GM12878 (cell line): ENCODE measurements at regions not wholly inside any gene's neighbourhood (a gene's known extent, or its start where the extent isn't known, plus 50 kb on each side); places are given as distances from the start of the nearest gene placed in this dataset.

Experiments used
- ATAC-seq: fragments of 200-7000 bp; cut with Tn5 transposase; 3 replicates; pipeline ENCODE4 v1.9.1; 2020; ENCODE audit warnings: mild to moderate bottlenecking, moderate library complexity
- BruUV-seq: library from RNA; stranded (reverse); fragments of 400-500 nt; replicated peaks from 2 replicates; lab custom pipeline; 2021; lab: Mats Ljungman, UMichigan
- CTCF ChIA-PET: fragments of 300-600 bp; sonication (Branson Sonifier 250); formaldehyde crosslinking; extraction: SDS; loops from one replicate; lab custom pipeline; 2021; ENCODE audit warnings: inconsistent platforms; lab: Yijun Ruan, JAX
- POLR2A ChIA-PET: fragments of 350-600 bp; formaldehyde crosslinking; extraction: SDS; loops from one replicate; lab custom pipeline; 2021; ENCODE audit warnings: inconsistent platforms; lab: Charles Lee
- RAD21 ChIA-PET: fragments of 300-600 bp; sonication (Branson Sonifier 250); formaldehyde crosslinking; loops from one replicate; lab custom pipeline; 2023; ENCODE audit warnings: antibody characterized with exemption; ENCODE audit not compliant: unreplicated experiment; lab: Charles Lee
- SMC1A ChIA-PET: fragments of 300-600 bp; sonication (Branson Sonifier 250); formaldehyde crosslinking; loops from one replicate; lab custom pipeline; 2023; ENCODE audit not compliant: unreplicated experiment, uncharacterized antibody; lab: Charles Lee
- DNase-seq: peaks from one replicate; pipeline ENCODE4 v3.0.0-alpha.2; 2011; ENCODE audit warnings: low read depth, low spot score
- FAIRE-seq: peaks from 3 replicates; lab custom pipeline; 2011; peaks lifted over from hg19 to GRCh38; lab: Jason Lieb, UNC
- H2AFZ ChIP-seq: 2 replicates; pipeline ENCODE4 v1.6.0; 2011; ENCODE audit warnings: low read depth, low read length, control low read depth; ENCODE audit not compliant: control insufficient read depth
- H3K27ac ChIP-seq: 2 replicates; pipeline ENCODE4 v1.5.1; 2011; ENCODE audit warnings: control low read depth; ENCODE audit not compliant: control insufficient read depth, insufficient read depth
- H3K27me3 ChIP-seq, 2 experiments: replicated peaks in 1 of 2; 2 replicates each; pipeline versions ENCODE4 v1.6.0 to v1.6.1; 2011; ENCODE audit warnings: low read length in 1 of 2; ENCODE audit not compliant: control insufficient read depth in 2 of 2, insufficient read depth in 2 of 2
- H3K36me3 ChIP-seq, 2 experiments: 2 replicates each; pipeline ENCODE4 v1.5.1; 2011; ENCODE audit warnings: low read length in 1 of 2; ENCODE audit not compliant: control insufficient read depth in 2 of 2, insufficient read depth in 2 of 2
- H3K4me1 ChIP-seq: 2 replicates; pipeline ENCODE4 v1.6.1; 2011; ENCODE audit warnings: mild to moderate bottlenecking, low read length, moderate library complexity, mixed read lengths; ENCODE audit not compliant: control insufficient read depth, insufficient read depth
- H3K4me2 ChIP-seq: 2 replicates; pipeline ENCODE4 v1.6.0; 2011; ENCODE audit warnings: control low read depth; ENCODE audit not compliant: control insufficient read depth, insufficient read depth
- H3K4me3 ChIP-seq: fragments of 200-600 bp; sonication (generic); 2 replicates; pipeline ENCODE4 v1.5.1; 2016
- H3K79me2 ChIP-seq: 2 replicates; pipeline ENCODE4 v1.6.0; 2011; ENCODE audit warnings: low read length; ENCODE audit not compliant: control insufficient read depth, insufficient read depth
- H3K9ac ChIP-seq: 2 replicates; pipeline ENCODE4 v1.8.0; 2011; ENCODE audit warnings: low read length, control low read depth, mixed read lengths; ENCODE audit not compliant: control insufficient read depth, insufficient read depth
- H3K9me3 ChIP-seq: replicated peaks from 3 replicates; pipeline ENCODE4 v1.5.1; 2011; ENCODE audit warnings: mild to moderate bottlenecking, low read length; ENCODE audit not compliant: control insufficient read depth, insufficient read depth
- H4K20me1 ChIP-seq: 2 replicates; pipeline ENCODE4 v1.6.0; 2011; ENCODE audit not compliant: control insufficient read depth, insufficient read depth
- CHD1 ChIP-seq: IDR thresholded peaks from 2 replicates; pipeline ENCODE4 v1.6.1; 2012; ENCODE audit warnings: low read depth, low read length, improper control_type of control experiment
- ESRRA ChIP-seq: IDR thresholded peaks from 2 replicates; pipeline ENCODE4 v1.6.1; 2012; ENCODE audit warnings: mild to moderate bottlenecking, low read length, improper control_type of control experiment
- FOXM1 ChIP-seq: IDR thresholded peaks from 2 replicates; pipeline ENCODE4 v1.6.1; 2012; ENCODE audit warnings: low read depth, mild to moderate bottlenecking, inconsistent platforms, low read length, moderate library complexity
- HDAC2 ChIP-seq: fragments of 200-600 bp; sonication (generic); IDR thresholded peaks from 2 replicates; pipeline ENCODE4 v1.6.1; 2017
- HDAC6 ChIP-seq: fragments of 200-600 bp; sonication (generic); IDR thresholded peaks from one replicate; pipeline ENCODE4 v1.8.0; 2017; ENCODE audit warnings: antibody characterized with exemption; ENCODE audit not compliant: unreplicated experiment
- IKZF1 ChIP-seq: fragments of 450-650 bp; conservative IDR thresholded peaks from 2 replicates; pipeline ENCODE4 v1.6.1; 2017; ENCODE audit warnings: antibody characterized with exemption, mild to moderate bottlenecking
- MEF2A ChIP-seq: IDR thresholded peaks from 2 replicates; pipeline ENCODE4 v1.6.1; 2011; ENCODE audit warnings: low read depth, mild to moderate bottlenecking, low read length, moderate library complexity; ENCODE audit not compliant: insufficient read depth
- RAD21 ChIP-seq: IDR thresholded peaks from 2 replicates; pipeline ENCODE4 v1.6.1; 2011; ENCODE audit warnings: mild to moderate bottlenecking, low read depth, low read length, moderate library complexity; ENCODE audit not compliant: insufficient read depth
- SMAD1 ChIP-seq: fragments of 450-650 bp; IDR thresholded peaks from 2 replicates; pipeline ENCODE4 v1.6.1; 2018; ENCODE audit warnings: mild to moderate bottlenecking, low read depth; ENCODE audit not compliant: partially characterized antibody
- SMC3 ChIP-seq: IDR thresholded peaks from 2 replicates; pipeline ENCODE4 v1.6.1; 2011; ENCODE audit warnings: low read length, improper control_type of control experiment, borderline replicate concordance
- SP1 ChIP-seq: IDR thresholded peaks from one replicate; pipeline ENCODE4 v1.6.1; 2011; ENCODE audit warnings: low read depth, low read length
- TBL1XR1 ChIP-seq: IDR thresholded peaks from 2 replicates; pipeline ENCODE4 v1.6.1; 2012; ENCODE audit warnings: low read depth, low read length, improper control_type of control experiment
- TCF3 ChIP-seq: IDR thresholded peaks from 2 replicates; pipeline ENCODE4 v1.6.1; 2012; ENCODE audit warnings: low read depth, mild to moderate bottlenecking, low read length, borderline replicate concordance; ENCODE audit not compliant: insufficient read depth
- ZNF384 ChIP-seq: IDR thresholded peaks from 2 replicates; pipeline ENCODE4 v1.6.1; 2012; ENCODE audit warnings: low read depth, mild to moderate bottlenecking, low read length, improper control_type of control experiment, borderline replicate concordance
- WGBS: methylation state at CpG from one replicate; pipeline ENCODE4 v1.1.6; 2016; ENCODE audit warnings: low lambda C conversion rate; ENCODE audit not compliant: insufficient replicate concordance, insufficient coverage; ENCODE audit errors: missing lambda C conversion rate; 5-methylcytosine and 5-hydroxymethylcytosine counted together
- in situ Hi-C: fragments of 300-500 bp; cut with MboI; formaldehyde crosslinking; loops from 9 replicates; pipeline ENCODE4 v1.14.3; 2018; ENCODE audit warnings: mixed read lengths
- intact Hi-C: fragments of 100-400 bp; cut with micrococcal nuclease; formaldehyde crosslinking; loops from one replicate; pipeline ENCODE4 v1.14.2; 2022; ENCODE audit not compliant: unreplicated experiment
- TF ChIP-seq, protein P1 (sequence below): IDR thresholded peaks from 2 replicates; pipeline ENCODE4 v1.6.1; 2012; ENCODE audit warnings: low read depth, low read length, improper control_type of control experiment

DNA sequence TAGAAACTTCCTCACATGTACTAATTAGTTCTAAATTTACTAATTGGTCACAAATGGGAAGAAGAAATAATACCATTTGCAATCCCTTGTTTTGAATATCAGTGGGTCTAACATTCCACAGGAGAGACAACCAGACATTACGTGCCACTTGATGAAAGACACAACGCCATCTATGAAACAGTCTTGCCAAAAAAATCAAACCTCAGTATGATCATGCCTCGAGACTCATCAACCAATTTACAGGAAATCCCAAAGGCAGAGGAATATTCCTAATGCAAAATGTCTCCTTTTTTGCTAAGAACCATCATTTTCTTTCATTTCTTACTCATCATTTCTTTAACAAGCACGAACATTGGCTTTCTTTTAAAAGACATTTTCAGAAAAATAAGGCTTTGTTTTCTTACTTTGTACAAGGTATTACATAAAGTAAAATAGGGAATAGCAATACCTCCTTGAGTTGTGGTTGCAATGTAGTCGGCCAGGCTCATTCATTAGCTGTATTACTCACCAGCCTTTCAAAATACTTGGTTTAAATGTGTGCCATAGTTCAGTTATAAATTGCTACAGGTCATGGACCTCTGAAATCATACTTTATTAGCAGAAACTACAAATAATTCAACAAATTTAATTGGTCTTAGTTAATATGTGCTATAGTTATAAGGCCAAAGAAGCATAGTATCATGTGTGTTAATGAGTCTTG lies 436.2 kb upstream of the FLRT2 start:
- SMC1A ChIA-PET = no interaction called here
- no peaks in the 10 kb centered on the region for H3K27me3 ChIP-seq
- no peak overlapping the region for H3K27ac ChIP-seq
- no peaks in the 10 kb centered on the region for H4K20me1 ChIP-seq
- RAD21 ChIA-PET = no interaction called here
- no peaks in the 10 kb centered on the region for H3K4me1 ChIP-seq
- no peaks in the 10 kb centered on the region for H3K9me3 ChIP-seq
- H3K4me3 ChIP-seq = no peak overlapping the region
- ATAC-seq = no peak
- in situ Hi-C loops = no loop called here
- no peaks in the 10 kb centered on the region for H3K36me3 ChIP-seq
- BruUV-seq = no TSS peak
- FAIRE-seq = no peak
- TF ChIP-seq HDAC2 (no peak), IKZF1 (no peak), TCF3 (no peak), SMC3 (no peak), SMAD1 (no peak), TBL1XR1 (no peak), RAD21 (no peak), FOXM1 (no peak), ESRRA (no peak), MEF2A (no peak), HDAC6 (no peak), ZNF384 (no peak), CHD1 (no peak), SP1 (no peak)
- TF ChIP-seq, protein P1, sequence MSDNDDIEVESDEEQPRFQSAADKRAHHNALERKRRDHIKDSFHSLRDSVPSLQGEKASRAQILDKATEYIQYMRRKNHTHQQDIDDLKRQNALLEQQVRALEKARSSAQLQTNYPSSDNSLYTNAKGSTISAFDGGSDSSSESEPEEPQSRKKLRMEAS = no peak
- no peak overlapping the region for H3K9ac ChIP-seq
- POLR2A ChIA-PET = no interaction called here
- CTCF ChIA-PET = no interaction called here
- no peak overlapping the region for H3K4me2 ChIP-seq
- H2AFZ ChIP-seq = no peak overlapping the region
- no peak for DNase-seq
- intact Hi-C loops = no loop called here
- WGBS = under 1% methylated on average over 5 of the region's 5 CpGs
- H3K79me2 ChIP-seq = no peaks in the 10 kb centered on the region
